ENCODE measurements at regions not wholly inside any gene's neighbourhood (a gene's known extent, or its start where the extent isn't known, plus 50 kb on each side); places are given as distances from the start of the nearest gene placed in this dataset.
"Not testable (repeated sequence)": the region's sequence is repeated elsewhere in the genome, so short reads cannot be mapped to it uniquely, and the experiment has no call there.

DNA sequence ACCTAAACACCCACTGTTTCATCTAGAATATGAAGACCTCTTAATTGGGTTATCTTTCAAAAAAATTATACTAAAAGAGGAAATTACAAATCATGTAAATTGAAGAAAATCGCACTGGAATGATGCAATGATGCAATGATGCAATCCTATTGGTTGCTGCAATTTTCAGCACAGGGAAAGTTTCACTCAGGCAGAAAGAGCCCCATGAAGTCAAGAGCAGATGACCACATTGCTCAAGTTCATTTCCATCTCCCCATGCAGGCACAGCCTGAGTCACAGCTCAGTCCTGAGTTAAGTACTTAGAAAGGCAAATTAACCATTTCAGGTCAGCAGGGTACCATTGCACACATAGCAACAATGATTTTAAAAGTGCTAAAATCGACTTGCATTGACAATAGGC is 180.3 kb upstream of the MYO3A start:
- H3K9me3 ChIP-seq (ENCODE audit: low read depth, low read length) = no peaks in the 10 kb centered on the region
- H3K4me3 ChIP-seq (ENCODE audit: low read length) = no peak overlapping the region
- H3K4me1 ChIP-seq (ENCODE audit: insufficient read depth, low read length) = peaks cover 17% of the 10 kb centered on the region
- H3K27me3 ChIP-seq (ENCODE audit: insufficient read depth, low read length) = no peaks in the 10 kb centered on the region

DNA sequence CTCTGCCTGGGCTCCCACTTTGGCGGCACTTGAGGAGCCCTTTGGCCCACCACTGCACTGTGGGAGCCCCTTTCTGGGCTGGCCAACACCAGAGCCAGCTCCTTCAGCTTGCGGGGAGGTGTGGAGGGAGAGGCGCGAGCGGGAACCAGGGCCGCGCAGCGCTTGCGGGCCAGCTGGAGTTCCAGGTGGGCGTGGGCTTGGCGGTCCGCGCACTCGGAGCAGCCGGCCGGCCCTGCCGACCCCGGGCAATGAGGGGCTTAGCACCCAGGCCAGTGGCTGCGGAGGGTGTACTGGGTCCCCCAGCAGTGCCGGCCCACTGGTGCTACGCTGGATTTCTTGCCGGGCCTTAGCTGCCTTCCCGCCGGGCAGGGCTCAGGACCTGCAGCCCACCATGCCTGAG is 178.2 kb upstream of the MYO3A start:
- not testable (repeated sequence) for H3K9me3 ChIP-seq (ENCODE audit: low read depth, low read length); H3K27me3 ChIP-seq (ENCODE audit: insufficient read depth, low read length); H3K4me3 ChIP-seq (ENCODE audit: low read length)
- peaks cover 17% of the 10 kb centered on the region for H3K4me1 ChIP-seq (ENCODE audit: insufficient read depth, low read length)

DNA sequence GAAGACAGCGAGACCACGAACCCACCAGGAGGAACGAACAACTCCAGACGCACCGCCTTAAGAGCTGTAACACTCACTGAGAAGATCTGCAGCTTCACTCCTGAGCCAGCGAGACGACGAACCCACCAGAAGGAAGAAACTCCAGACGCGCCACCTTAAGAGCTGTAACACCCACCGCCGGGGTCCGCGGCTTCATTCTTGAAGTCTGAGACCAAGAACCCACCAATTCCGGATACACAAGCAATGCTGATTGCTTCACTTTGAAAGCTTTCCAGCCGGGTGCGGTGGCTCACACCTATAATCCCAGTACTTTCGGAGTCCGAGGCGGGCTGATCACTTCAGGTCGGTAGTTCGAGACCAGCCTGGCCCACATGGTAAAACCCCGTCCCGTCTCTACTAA is 177.2 kb upstream of the MYO3A start:
- no peaks in the 10 kb centered on the region for H3K9me3 ChIP-seq (ENCODE audit: low read depth, low read length)
- H3K4me3 ChIP-seq (ENCODE audit: low read length) = no peak overlapping the region
- H3K27me3 ChIP-seq (ENCODE audit: insufficient read depth, low read length) = no peaks in the 10 kb centered on the region
- H3K4me1 ChIP-seq (ENCODE audit: insufficient read depth, low read length) = peaks cover 17% of the 10 kb centered on the region

DNA sequence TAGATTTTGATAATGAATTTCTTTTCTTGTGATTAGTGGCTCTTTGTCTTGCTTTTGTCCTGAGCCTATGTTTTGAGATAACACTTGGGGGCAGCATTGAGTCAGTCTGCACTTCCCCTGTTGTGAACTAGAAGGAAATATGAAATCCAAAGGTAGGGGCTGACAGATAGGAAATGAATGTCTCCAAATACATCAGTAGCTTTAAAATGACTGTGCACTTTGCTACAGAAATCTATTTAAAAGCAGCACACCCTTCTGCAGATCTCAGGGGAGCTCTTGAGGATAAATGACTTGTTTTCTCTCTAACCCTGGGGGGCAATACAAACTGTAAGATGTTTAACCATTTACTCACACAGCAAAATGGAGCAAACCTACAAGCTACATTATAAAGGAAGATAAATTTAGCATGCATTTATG is 176.0 kb upstream of the MYO3A start:
- Histone ChIP-seq H3K4me1 (ENCODE audit: insufficient read depth, low read length) (peaks cover 10% of the 10 kb centered on the region), H3K9me3 (ENCODE audit: low read depth, low read length) (no peaks in the 10 kb centered on the region), H3K27me3 (ENCODE audit: insufficient read depth, low read length) (no peaks in the 10 kb centered on the region), H3K4me3 (ENCODE audit: low read length) (no peak overlapping the region)

DNA sequence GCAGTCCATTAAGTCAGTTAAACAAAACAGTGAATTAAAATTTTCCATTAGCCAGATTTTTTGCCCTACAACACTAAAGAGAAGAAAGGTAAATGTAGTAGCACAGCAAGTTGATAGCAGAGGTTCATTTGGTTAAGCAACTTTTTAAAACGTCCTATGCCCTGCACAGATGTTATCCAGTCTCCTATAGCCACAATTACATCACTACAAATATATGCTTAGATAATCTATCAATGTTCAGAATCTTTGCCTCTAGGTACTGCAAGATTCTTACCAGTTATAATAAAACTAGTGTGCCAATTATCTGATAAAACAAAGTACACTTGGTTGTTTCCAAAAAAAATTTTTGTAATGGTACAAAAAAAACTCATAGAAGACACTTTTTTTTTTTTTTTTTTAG is 175.5 kb upstream of the MYO3A start:
- Histone ChIP-seq H3K9me3 (ENCODE audit: low read depth, low read length) (no peaks in the 10 kb centered on the region), H3K4me1 (ENCODE audit: insufficient read depth, low read length) (peaks cover 9% of the 10 kb centered on the region), H3K4me3 (ENCODE audit: low read length) (no peak overlapping the region), H3K27me3 (ENCODE audit: insufficient read depth, low read length) (no peaks in the 10 kb centered on the region)

DNA sequence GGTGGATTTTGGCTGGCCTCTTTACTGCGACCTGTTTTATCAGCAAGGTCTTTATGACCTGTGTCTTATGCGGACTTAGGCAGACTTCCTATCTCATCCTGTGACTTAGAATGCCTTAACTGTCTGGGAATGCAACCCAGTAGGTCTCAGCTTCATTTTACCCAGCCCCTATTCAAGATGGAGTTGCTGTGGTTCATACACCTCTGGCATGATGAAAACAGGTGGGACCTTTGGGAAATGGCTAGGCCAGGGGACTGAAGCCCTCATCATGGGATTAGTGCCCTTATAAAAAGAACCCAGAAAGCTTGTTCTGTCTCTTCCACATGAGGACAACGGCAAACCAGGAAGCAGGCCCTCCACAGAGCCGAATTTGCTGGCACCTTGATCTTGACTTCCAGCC is 172.1 kb upstream of the MYO3A start:
- H3K4me1 ChIP-seq (ENCODE audit: insufficient read depth, low read length) = no peaks in the 10 kb centered on the region
- peaks cover 15% of the 10 kb centered on the region for H3K27me3 ChIP-seq (ENCODE audit: insufficient read depth, low read length)
- no peak overlapping the region for H3K4me3 ChIP-seq (ENCODE audit: low read length)
- no peaks in the 10 kb centered on the region for H3K9me3 ChIP-seq (ENCODE audit: low read depth, low read length)

DNA sequence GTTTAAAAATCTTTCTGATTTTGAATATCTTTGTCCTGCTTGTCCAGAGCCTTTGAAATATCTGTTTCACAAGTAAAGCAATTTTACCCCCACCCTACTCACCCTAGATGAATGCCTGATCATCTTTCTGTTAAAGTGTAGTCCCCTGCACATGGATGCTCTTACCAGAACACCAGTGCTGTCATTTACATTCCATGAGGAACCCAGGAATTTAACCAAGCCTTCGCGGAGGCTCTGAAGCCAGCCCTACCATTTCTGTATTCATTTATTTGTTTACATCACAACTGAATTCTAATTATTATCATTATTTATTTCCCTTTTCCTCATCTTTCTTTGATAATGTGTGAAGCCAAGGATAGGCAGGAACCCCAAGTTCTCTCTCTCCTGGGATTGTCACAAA is 167.8 kb upstream of the MYO3A start:
- no peak overlapping the region for H3K4me3 ChIP-seq (ENCODE audit: low read length)
- peaks cover 21% of the 10 kb centered on the region for H3K27me3 ChIP-seq (ENCODE audit: insufficient read depth, low read length)
- H3K9me3 ChIP-seq (ENCODE audit: low read depth, low read length) = no peaks in the 10 kb centered on the region

DNA sequence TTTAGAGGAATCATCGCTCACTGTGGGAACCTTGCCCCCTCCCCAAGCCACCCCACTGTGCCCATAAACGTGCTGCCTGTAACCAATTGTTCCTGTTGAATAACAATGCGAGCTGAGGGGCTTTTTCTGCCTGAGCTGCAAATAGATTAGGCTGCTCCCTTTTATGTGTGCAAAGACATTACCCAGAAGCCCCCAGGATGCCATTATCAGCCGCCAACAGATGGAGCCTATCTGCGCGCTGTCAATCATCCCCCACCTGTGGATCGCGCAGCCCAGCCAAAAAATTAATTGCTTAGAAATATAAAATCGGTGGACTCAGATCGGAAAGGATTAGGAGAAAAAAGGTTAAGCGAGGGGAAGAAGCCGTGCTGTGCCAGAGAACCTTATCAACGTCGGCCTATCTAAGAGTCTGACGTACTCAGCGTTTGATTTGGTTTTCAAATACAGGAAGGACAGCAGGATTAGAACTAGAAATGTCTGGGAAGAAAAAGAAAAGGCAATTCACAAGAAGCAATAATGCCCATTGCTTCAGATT is 167.3 kb upstream of the MYO3A start:
- Histone ChIP-seq H3K4me1 (ENCODE audit: insufficient read depth, low read length) (no peaks in the 10 kb centered on the region), H3K27me3 (ENCODE audit: insufficient read depth, low read length) (peaks cover 21% of the 10 kb centered on the region), H3K9me3 (ENCODE audit: low read depth, low read length) (no peaks in the 10 kb centered on the region), H3K4me3 (ENCODE audit: low read length) (no peak overlapping the region)

More for the DNA sequence above, 167.8 kb upstream of the MYO3A start:
- no peaks in the 10 kb centered on the region for H3K4me1 ChIP-seq (ENCODE audit: insufficient read depth, low read length)

DNA sequence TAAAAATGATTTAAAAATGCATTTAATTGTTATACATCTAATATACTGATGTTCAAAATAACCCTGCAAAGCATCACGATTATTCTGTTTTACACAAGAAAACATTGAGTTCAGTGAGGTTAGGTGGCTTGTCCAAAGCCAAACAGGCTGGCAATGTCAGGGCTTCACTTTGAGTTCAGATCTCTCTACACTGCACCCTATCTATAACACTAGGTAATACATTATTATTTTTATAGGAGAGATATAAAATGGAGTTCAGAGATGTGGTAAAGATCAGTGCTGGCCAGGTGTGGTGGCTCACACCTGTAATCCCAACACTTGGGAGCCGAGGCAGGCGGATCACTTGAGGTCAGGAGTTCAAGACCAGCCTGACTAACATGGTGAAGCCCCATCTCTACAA is 165.9 kb upstream of the MYO3A start:
- Histone ChIP-seq H3K27me3 (ENCODE audit: insufficient read depth, low read length) (peaks cover 21% of the 10 kb centered on the region), H3K4me3 (ENCODE audit: low read length) (no peak overlapping the region), H3K4me1 (ENCODE audit: insufficient read depth, low read length) (no peaks in the 10 kb centered on the region), H3K9me3 (ENCODE audit: low read depth, low read length) (no peaks in the 10 kb centered on the region)

DNA sequence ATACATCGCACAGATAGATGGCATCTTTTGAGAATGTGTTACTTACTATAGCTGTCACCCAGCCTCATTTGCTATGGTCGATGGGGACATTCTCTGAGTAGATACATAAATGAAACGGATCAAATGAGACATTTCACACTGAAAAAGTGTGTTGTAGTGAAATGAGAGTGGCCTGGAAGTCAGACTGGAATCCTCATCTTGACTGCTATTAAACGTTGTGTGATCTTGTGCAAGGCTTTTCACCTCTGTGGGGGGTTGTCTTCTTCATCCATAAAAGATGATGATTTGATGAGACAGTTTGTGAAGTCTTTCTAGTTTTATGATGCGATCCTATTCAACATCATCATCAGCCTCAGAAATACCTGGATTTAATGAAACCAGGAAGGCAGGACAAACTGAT is 155.4 kb upstream of the MYO3A start:
- no peaks in the 10 kb centered on the region for H3K4me1 ChIP-seq (ENCODE audit: insufficient read depth, low read length)
- H3K9me3 ChIP-seq (ENCODE audit: low read depth, low read length) = no peaks in the 10 kb centered on the region
- H3K4me3 ChIP-seq (ENCODE audit: low read length) = no peak overlapping the region
- H3K27me3 ChIP-seq (ENCODE audit: insufficient read depth, low read length) = no peaks in the 10 kb centered on the region

DNA sequence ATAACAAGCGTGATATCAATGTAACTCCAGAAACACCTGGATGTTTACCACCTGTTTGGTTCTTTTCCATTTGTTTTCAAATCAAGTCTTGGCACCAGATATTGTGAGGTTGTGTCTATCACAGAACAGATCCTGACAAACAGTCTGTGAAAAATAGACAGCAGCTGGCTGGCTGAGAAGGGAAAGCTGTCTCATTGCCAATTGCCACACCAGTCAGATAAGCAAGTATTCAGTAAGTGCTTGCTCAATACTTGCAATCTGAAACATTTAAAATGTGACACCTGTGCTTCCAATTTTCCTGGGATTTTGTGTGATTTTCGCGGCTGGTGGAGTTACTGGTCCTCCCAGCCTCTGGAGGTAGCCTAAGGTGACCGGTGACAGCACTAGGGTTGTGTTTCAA is 147.9 kb upstream of the MYO3A start:
- H3K4me3 ChIP-seq (ENCODE audit: low read length) = no peak overlapping the region
- no peaks in the 10 kb centered on the region for H3K4me1 ChIP-seq (ENCODE audit: insufficient read depth, low read length)
- H3K9me3 ChIP-seq (ENCODE audit: low read depth, low read length) = no peaks in the 10 kb centered on the region
- no peaks in the 10 kb centered on the region for H3K27me3 ChIP-seq (ENCODE audit: insufficient read depth, low read length)

DNA sequence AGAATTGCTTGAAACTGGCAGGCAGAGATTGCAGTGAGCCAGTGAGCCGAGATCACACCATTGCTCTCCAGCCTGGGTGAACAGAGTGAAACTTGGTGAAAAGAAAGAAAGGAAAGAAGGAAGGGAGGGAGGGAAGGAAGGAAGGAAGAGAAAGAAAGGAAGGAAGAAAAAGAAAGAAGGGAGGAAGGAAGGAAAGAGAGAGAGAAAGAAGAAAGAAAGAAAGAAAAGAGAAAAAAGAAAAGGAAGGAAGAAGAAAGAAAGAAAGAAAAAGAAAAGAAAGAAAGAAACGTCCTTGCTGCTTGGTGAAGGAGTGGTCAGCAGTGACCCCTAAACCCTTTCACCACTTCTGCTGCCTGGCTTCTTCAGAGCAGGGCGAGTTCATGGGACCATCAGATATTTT is 147.1 kb upstream of the MYO3A start:
- no peaks in the 10 kb centered on the region for H3K4me1 ChIP-seq (ENCODE audit: insufficient read depth, low read length)
- H3K27me3 ChIP-seq (ENCODE audit: insufficient read depth, low read length) = no peaks in the 10 kb centered on the region
- H3K4me3 ChIP-seq (ENCODE audit: low read length) = no peak overlapping the region
- H3K9me3 ChIP-seq (ENCODE audit: low read depth, low read length) = no peaks in the 10 kb centered on the region

DNA sequence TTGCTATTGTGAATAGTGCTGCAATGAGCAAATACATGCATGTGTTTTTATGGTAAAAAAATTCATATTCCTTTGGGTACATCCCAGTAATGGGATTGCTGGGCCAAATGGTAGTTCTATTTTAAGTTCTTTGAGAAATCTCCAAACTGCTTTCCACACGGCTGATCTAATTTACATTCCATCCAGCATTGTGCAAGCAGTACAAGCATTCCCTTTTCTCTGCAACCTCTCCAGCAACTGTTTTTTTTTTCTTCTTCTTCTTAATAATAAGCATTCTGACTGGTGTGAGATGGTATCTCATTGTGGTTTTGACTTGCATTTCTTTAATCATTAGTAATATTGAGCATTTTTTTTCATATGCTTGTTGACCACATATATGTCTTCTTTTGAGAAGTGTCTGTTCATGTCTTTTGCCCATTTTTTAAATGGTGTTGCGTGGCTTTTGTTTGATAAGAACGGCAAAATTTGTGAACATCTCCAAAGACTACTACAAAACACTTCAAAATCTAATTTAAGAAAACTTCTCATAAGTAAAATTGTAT is 136.1 kb upstream of the MYO3A start:
- no peak overlapping the region for H3K4me3 ChIP-seq (ENCODE audit: low read length)
- no peaks in the 10 kb centered on the region for H3K27me3 ChIP-seq (ENCODE audit: insufficient read depth, low read length)
- no peaks in the 10 kb centered on the region for H3K9me3 ChIP-seq (ENCODE audit: low read depth, low read length)
- no peaks in the 10 kb centered on the region for H3K4me1 ChIP-seq (ENCODE audit: insufficient read depth, low read length)

DNA sequence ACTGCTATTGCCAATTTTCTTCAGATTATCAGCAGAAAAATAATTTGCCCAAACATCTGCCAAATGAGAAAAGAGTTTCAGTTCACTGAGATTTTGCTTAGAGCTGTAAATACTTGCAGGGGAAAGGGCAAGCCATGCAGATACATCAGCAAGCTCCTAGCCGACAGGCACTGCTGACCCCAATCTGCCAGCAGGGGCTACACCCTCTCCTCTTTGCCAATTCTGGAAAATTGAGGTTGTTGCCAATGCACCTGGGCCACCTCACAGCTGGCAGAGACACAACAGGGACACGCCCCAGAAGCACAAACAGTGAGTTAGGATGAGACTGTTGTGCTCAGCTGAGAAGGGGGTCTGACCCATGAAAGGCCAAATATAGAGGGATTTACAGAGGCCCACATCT is 129.5 kb upstream of the MYO3A start:
- H3K9me3 ChIP-seq (ENCODE audit: low read depth, low read length) = no peaks in the 10 kb centered on the region
- H3K27me3 ChIP-seq (ENCODE audit: insufficient read depth, low read length) = no peaks in the 10 kb centered on the region
- H3K4me3 ChIP-seq (ENCODE audit: low read length) = no peak overlapping the region
- H3K4me1 ChIP-seq (ENCODE audit: insufficient read depth, low read length) = no peaks in the 10 kb centered on the region

DNA sequence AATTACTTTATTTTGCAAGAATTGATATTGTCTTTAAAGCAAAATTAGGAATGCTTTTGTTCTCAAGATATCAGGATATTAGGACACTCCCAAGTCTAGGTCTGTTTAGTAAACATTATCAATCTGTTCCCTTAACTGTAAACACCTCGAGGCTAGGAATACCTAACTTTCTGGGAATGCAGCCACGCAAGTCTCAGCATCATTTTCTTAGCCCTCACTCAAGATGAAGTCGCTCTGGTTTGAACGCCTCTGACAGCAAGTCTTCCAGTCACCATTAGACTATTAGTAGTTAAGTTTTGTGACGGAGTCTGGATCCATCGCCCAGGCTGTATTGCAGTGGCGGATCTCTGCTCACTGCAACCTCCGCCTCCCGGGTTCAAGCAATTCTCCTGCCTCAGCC is 128.0 kb upstream of the MYO3A start:
- no peaks in the 10 kb centered on the region for H3K9me3 ChIP-seq (ENCODE audit: low read depth, low read length)
- H3K4me1 ChIP-seq (ENCODE audit: insufficient read depth, low read length) = no peaks in the 10 kb centered on the region
- H3K27me3 ChIP-seq (ENCODE audit: insufficient read depth, low read length) = no peaks in the 10 kb centered on the region
- no peak overlapping the region for H3K4me3 ChIP-seq (ENCODE audit: low read length)

DNA sequence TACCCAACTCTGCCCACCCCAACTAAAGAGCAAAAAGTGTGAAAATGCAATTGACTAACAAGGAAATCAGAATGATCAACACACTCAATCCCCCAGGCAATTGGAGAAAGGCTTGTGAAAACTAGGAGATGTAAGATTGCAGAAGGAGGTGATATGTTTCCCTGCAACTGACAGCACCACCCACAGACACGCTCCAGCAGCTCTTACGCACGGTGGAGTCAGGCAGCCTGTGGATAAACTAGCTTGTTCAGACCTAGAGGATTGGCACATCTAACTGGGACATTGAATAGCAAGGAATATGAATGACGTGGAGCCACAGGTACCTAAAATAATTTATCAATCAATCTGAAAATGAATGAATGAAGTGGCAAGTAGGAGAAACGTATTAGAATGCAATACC is 125.7 kb upstream of the MYO3A start:
- Histone ChIP-seq H3K4me3 (ENCODE audit: low read length) (no peak overlapping the region), H3K4me1 (ENCODE audit: insufficient read depth, low read length) (no peaks in the 10 kb centered on the region), H3K9me3 (ENCODE audit: low read depth, low read length) (no peaks in the 10 kb centered on the region), H3K27me3 (ENCODE audit: insufficient read depth, low read length) (no peaks in the 10 kb centered on the region)

All from mononuclear cell (primary cell).